ENCODE measurements at regions not wholly inside any gene's neighbourhood (a gene's known extent, or its start where the extent isn't known, plus 50 kb on each side); places are given as distances from the start of the nearest gene placed in this dataset.

DNA sequence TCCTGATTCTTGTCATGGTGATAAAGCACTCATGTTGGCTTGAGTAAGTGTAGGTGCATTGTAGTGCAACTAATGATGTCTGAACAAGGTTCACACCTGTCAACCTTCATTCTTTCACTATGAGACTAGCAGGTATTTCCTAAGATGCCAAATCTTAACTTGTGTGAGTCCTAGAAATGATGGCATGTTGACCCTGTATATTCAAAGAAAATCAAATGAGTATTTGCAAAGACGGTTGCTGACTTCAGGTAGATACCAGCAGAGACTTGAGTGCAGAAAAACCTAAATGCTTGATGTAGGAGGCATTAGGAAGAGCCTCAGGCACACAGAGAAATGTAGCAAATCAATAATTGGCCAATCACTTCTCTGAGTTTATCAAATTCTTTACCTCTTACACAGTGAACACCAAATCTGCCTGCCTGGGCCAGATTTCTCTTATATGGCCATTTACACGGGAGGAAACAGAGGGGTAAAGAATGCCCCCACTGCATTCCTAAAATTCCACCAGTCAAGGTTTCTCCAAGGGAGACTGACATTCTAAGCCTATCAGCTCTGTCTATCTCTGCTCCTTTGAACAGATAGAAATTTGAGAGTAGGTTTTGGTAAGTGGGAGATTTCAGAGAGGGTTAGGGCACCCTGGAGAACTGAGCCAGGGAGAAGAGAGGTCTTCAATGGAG is 488.6 kb upstream of the WWC1 start:
- Histone ChIP-seq H3K27me3 (no peaks in the 10 kb centered on the region), H3K36me3 (no peaks in the 10 kb centered on the region), H3K4me3 (no peak overlapping the region), H3K4me1 (no peaks in the 10 kb centered on the region), H3K9me3 (no peaks in the 10 kb centered on the region), H3K27ac (no peak overlapping the region)
- no peak for DNase-seq (ENCODE audit: low spot score)
- TF ChIP-seq, protein P1, sequence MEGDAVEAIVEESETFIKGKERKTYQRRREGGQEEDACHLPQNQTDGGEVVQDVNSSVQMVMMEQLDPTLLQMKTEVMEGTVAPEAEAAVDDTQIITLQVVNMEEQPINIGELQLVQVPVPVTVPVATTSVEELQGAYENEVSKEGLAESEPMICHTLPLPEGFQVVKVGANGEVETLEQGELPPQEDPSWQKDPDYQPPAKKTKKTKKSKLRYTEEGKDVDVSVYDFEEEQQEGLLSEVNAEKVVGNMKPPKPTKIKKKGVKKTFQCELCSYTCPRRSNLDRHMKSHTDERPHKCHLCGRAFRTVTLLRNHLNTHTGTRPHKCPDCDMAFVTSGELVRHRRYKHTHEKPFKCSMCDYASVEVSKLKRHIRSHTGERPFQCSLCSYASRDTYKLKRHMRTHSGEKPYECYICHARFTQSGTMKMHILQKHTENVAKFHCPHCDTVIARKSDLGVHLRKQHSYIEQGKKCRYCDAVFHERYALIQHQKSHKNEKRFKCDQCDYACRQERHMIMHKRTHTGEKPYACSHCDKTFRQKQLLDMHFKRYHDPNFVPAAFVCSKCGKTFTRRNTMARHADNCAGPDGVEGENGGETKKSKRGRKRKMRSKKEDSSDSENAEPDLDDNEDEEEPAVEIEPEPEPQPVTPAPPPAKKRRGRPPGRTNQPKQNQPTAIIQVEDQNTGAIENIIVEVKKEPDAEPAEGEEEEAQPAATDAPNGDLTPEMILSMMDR (IDR thresholded peaks at IDR 0.05): no peak

DNA sequence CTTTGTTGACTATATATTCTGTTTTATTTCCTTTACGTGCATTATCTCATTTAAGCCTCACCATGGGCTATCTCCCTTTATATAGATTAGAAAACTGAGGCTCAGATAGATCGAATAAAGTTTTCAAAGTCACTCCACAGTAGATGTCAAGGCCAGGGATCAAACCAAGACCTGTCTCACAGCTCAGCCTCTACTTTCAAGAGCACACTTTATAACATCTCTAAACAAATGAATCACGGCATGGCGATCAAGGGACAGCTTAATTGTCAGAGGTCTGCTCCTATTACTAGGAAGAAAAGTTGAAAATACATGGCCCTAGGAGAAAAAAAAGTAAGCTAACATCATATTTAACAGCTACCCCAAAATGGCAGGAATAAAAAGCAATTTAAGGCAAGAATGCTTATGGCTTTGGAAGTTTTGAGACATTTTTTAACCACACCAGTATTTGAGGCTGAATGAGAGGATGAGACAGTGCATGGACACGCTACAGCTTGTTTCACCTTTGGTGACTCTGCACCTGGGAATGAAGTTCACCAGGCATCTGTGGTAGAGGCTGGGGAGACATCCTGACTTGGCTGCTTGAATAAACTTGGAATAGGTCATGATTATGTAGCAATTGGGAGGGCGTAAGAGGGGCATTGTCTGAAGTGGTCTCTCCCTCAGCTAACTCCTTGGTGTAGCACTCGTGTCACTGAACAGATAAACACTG is 486.8 kb upstream of the WWC1 start:
- Histone ChIP-seq H3K27ac (no peak overlapping the region), H3K4me3 (no peak overlapping the region), H3K4me1 (no peaks in the 10 kb centered on the region), H3K9me3 (no peaks in the 10 kb centered on the region), H3K36me3 (no peaks in the 10 kb centered on the region), H3K27me3 (no peaks in the 10 kb centered on the region)
- TF ChIP-seq, protein P1 (IDR thresholded peaks at IDR 0.05): no peak
- no peak for DNase-seq (ENCODE audit: low spot score)

DNA sequence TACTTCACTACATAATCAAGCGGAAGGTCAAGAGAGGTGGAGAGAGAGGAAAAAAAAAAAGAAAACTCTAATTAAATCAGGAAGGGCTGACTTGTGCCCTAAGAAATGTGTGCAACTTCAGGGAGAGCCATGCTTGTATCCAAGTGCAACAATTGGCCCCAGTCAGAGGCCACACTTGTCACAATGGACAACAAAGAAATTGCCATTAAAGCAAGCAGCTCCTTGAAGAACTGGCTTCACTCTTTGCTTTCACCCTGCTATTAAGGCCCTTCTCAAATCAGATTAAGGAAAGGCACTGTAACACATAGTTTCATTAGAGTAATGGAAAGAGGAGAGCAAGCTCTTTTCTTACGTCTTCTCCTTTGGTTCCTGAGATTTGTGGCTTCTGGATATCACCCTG is 480.9 kb upstream of the WWC1 start:
- Histone ChIP-seq H3K4me3 (no peak overlapping the region), H3K27ac (no peak overlapping the region), H3K36me3 (no peaks in the 10 kb centered on the region), H3K27me3 (no peaks in the 10 kb centered on the region), H3K9me3 (no peaks in the 10 kb centered on the region), H3K4me1 (no peaks in the 10 kb centered on the region)
- DNase-seq (ENCODE audit: low spot score): no peak
- TF ChIP-seq, protein P1 (IDR thresholded peaks at IDR 0.05): no peak

DNA sequence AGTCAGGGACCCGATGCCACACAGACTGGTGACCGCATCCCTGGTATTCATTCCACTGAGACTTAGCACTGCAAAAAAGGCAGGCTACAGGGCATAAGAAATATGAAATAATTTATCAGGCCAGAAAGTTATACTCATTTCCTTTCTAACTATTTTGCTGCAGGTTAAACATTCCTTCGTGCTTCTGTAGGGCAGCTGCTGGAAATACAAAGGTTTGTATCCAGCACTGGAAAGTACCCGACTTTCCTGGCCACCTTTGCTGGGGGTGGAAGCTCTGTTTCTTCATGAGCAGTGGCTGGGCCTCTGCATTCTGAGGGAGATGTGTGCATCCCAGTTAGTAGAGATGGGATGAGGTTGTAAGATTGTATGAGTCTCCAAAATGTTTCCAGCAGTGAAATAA is 478.6 kb upstream of the WWC1 start:
- H3K27me3 ChIP-seq: no peaks in the 10 kb centered on the region
- H3K4me3 ChIP-seq: no peak overlapping the region
- H3K4me1 ChIP-seq: no peaks in the 10 kb centered on the region
- H3K36me3 ChIP-seq: no peaks in the 10 kb centered on the region
- H3K9me3 ChIP-seq: no peaks in the 10 kb centered on the region
- TF ChIP-seq, protein P1 (IDR thresholded peaks at IDR 0.05): no peak
- no peak overlapping the region for H3K27ac ChIP-seq
- DNase-seq (ENCODE audit: low spot score): no peak

DNA sequence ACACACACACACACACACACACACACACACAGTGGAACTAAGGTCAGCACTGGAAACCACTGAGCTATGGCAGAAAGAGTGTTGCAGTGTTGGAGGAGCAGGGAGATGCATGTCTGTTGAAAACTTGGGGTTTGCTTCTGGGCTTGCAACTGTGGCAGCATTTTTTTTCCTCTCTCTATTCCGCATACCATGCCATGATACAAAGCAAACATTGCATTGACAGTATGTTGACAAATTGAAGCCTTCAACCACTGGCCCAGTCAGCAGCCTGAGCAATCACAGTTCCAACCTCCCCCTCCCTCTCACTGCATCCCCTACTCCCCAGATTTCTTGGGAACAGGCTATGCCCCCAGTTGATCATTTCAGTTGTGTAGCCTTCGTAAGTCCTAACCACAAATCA is 478.1 kb upstream of the WWC1 start:
- Histone ChIP-seq H3K4me3 (no peak overlapping the region), H3K27ac (no peak overlapping the region), H3K36me3 (no peaks in the 10 kb centered on the region), H3K9me3 (no peaks in the 10 kb centered on the region), H3K27me3 (no peaks in the 10 kb centered on the region), H3K4me1 (no peaks in the 10 kb centered on the region)
- TF ChIP-seq, protein P1 (IDR thresholded peaks at IDR 0.05): no peak
- no peak for DNase-seq (ENCODE audit: low spot score)
